ENCODE measurements at regions not wholly inside any gene's neighbourhood (a gene's known extent, or its start where the extent isn't known, plus 50 kb on each side); places are given as distances from the start of the nearest gene placed in this dataset.

GRCh38 chr5:123705741-123706140, 193.8 kb downstream of the CSNK1G3 start:
- H3K4me3 Mint-ChIP-seq, result no peak overlapping the region
- no peaks in the 10 kb centered on the region for H3K36me3 Mint-ChIP-seq
- H2AFZ ChIP-seq (ENCODE audit: insufficient read depth, low read depth, low read length, poor library complexity, severe bottlenecking), result no peak overlapping the region
- peaks cover 0 to 2% (median 0%) of the 10 kb centered on the region in 3 donors for H3K27me3 Mint-ChIP-seq (ENCODE audit: low read depth in 3 of 3)
- H3K27ac ChIP-seq (ENCODE audit: low read depth in 1 of 2, low read length in 2 of 2), result no peak overlapping the region
- H3K4me1 ChIP-seq (ENCODE audit: control insufficient read depth in 1 of 2, insufficient read depth in 2 of 2, low read length in 2 of 2), result no peaks in the 10 kb centered on the region
- no peak overlapping the region for H3K27ac Mint-ChIP-seq
- no peaks in the 10 kb centered on the region for H3K27me3 ChIP-seq (ENCODE audit: control insufficient read depth in 2 of 2, insufficient read depth in 2 of 2, low read length in 2 of 2)
- no peaks in the 10 kb centered on the region for H3K36me3 ChIP-seq (replicated peaks in 1 of 2; ENCODE audit: control insufficient read depth in 1 of 2, insufficient read depth in 2 of 2, low read length in 2 of 2)
- H3K4me1 Mint-ChIP-seq, result no peaks in the 10 kb centered on the region
- TF ChIP-seq CTCF (IDR thresholded peaks at IDR 0.05), result no peak
- WGBS (ENCODE audit: insufficient coverage), result no CpG with 5 or more reads among the region's 1 CpG
- intact Hi-C loops (cut with micrococcal nuclease), result no loop called here
- no peaks in the 10 kb centered on the region for H3K9me3 ChIP-seq (replicated peaks in 1 of 2; ENCODE audit: control insufficient read depth in 1 of 2, insufficient read depth in 1 of 2, low read length in 2 of 2)
- no peaks in the 10 kb centered on the region for H4K20me1 ChIP-seq (ENCODE audit: insufficient read depth, low read length)
- no peaks in the 10 kb centered on the region for H3K79me2 ChIP-seq (ENCODE audit: insufficient read depth, low read length)
- H3K9me3 Mint-ChIP-seq, result peaks cover 0 to 12% (median 4%) of the 10 kb centered on the region in 7 donors
- H3K9ac ChIP-seq (ENCODE audit: insufficient read depth, low read length, poor library complexity, severe bottlenecking), result no peak overlapping the region
- no peak overlapping the region for H3K4me2 ChIP-seq (replicated peaks; ENCODE audit: extremely low read depth, low read length, poor library complexity, severe bottlenecking)
- no peak overlapping the region for H3K4me3 ChIP-seq (replicated peaks in 1 of 3; ENCODE audit: low read depth in 2 of 3, low read length in 3 of 3)
- no peak for DNase-seq

GRCh38 chr5:123701511-123702200, 189.7 kb downstream of the CSNK1G3 start:
- no peaks in the 10 kb centered on the region for H3K79me2 ChIP-seq (ENCODE audit: insufficient read depth, low read length)
- TF ChIP-seq CTCF (IDR thresholded peaks at IDR 0.05), result no peak
- H3K27ac Mint-ChIP-seq, result no peak overlapping the region
- no peak overlapping the region for H3K27ac ChIP-seq (ENCODE audit: low read depth in 1 of 2, low read length in 2 of 2)
- H3K4me3 Mint-ChIP-seq, result no peak overlapping the region
- H2AFZ ChIP-seq (ENCODE audit: insufficient read depth, low read depth, low read length, poor library complexity, severe bottlenecking), result no peak overlapping the region
- no peak overlapping the region for H3K9ac ChIP-seq (ENCODE audit: insufficient read depth, low read length, poor library complexity, severe bottlenecking)
- H4K20me1 ChIP-seq (ENCODE audit: insufficient read depth, low read length), result no peaks in the 10 kb centered on the region
- H3K9me3 ChIP-seq (replicated peaks in 1 of 2; ENCODE audit: control insufficient read depth in 1 of 2, insufficient read depth in 1 of 2, low read length in 2 of 2), result peaks cover 4 to 7% of the 10 kb centered on the region in 2 donors
- intact Hi-C loops (cut with micrococcal nuclease), result no loop called here
- H3K27me3 Mint-ChIP-seq (ENCODE audit: low read depth in 3 of 3), result peaks cover 0 to 2% (median 2%) of the 10 kb centered on the region in 3 donors
- no peaks in the 10 kb centered on the region for H3K27me3 ChIP-seq (ENCODE audit: control insufficient read depth in 2 of 2, insufficient read depth in 2 of 2, low read length in 2 of 2)
- DNase-seq, result no peak
- no CpG with 5 or more reads among the region's 3 CpGs for WGBS (ENCODE audit: insufficient coverage)
- H3K36me3 Mint-ChIP-seq, result no peaks in the 10 kb centered on the region
- H3K4me1 ChIP-seq (ENCODE audit: control insufficient read depth in 1 of 2, insufficient read depth in 2 of 2, low read length in 2 of 2), result no peaks in the 10 kb centered on the region
- peaks cover 0 to 14% (median 5%) of the 10 kb centered on the region in 7 donors for H3K9me3 Mint-ChIP-seq
- no peaks in the 10 kb centered on the region for H3K4me1 Mint-ChIP-seq
- H3K4me3 ChIP-seq (replicated peaks in 1 of 3; ENCODE audit: low read depth in 2 of 3, low read length in 3 of 3), result no peak overlapping the region
- H3K36me3 ChIP-seq (replicated peaks in 1 of 2; ENCODE audit: control insufficient read depth in 1 of 2, insufficient read depth in 2 of 2, low read length in 2 of 2), result no peaks in the 10 kb centered on the region
- H3K4me2 ChIP-seq (replicated peaks; ENCODE audit: extremely low read depth, low read length, poor library complexity, severe bottlenecking), result no peak overlapping the region

All from CD14-positive monocyte (primary cell).